ENCODE measurements at regions not wholly inside any gene's neighbourhood (a gene's known extent, or its start where the extent isn't known, plus 50 kb on each side); places are given as distances from the start of the nearest gene placed in this dataset.

- TF ChIP-seq POLR2A (IDR thresholded peaks at IDR 0.05) (no peak), EP300 (IDR thresholded peaks at IDR 0.05; ENCODE audit: low read depth) (no peak)
- Histone ChIP-seq H3K27ac (no peak overlapping the region), H3K36me3 (no peaks in the 10 kb centered on the region), H3K9me3 (no peaks in the 10 kb centered on the region), H3K4me3 (no peak overlapping the region), H3K4me1 (peaks cover 0 to 16% (median 4%) of the 10 kb centered on the region in 4 donors), H3K27me3 (no peaks in the 10 kb centered on the region)
- in situ Hi-C loops (cut with MboI; ENCODE audit: low pct_ligation_motif_present in 1 of 4, low pct_unique_long_range_greater_than_20kb in 1 of 4, low sequenced_read_pairs in 3 of 4) (no loop called here), intact Hi-C loops (cut with DNase I; ENCODE audit: low total_unique reads) (no loop called here)
- WGBS, 2 donors (ENCODE audit: low coverage in 1 of 2): 83% methylated on average over 1 to 10 of the region's 10 CpGs
- no peak for DNase-seq
Observed at GRCh38 chr15:29468899-29469298, 199.3 kb upstream of the NSMCE3 start.

GRCh38 chr15:29467091-29467490 is 197.5 kb upstream of the NSMCE3 start:
- Histone ChIP-seq H3K4me3 (no peak overlapping the region), H3K9me3 (no peaks in the 10 kb centered on the region), H3K36me3 (no peaks in the 10 kb centered on the region), H3K27ac (no peak overlapping the region), H3K4me1 (peaks cover 0 to 12% (median 4%) of the 10 kb centered on the region in 4 donors), H3K27me3 (no peaks in the 10 kb centered on the region)
- WGBS, 2 donors (ENCODE audit: low coverage in 1 of 2): 90 to 100% methylated on average over 4 of the region's 4 CpGs
- no peak for DNase-seq
- in situ Hi-C loops (cut with MboI; ENCODE audit: low pct_ligation_motif_present in 1 of 4, low pct_unique_long_range_greater_than_20kb in 1 of 4, low sequenced_read_pairs in 3 of 4) (no loop called here), intact Hi-C loops (cut with DNase I; ENCODE audit: low total_unique reads) (no loop called here)
- no peak for TF ChIP-seq EP300 (IDR thresholded peaks at IDR 0.05; ENCODE audit: low read depth)
- no peak for TF ChIP-seq CTCF (IDR thresholded peaks at IDR 0.05)
- no peak for TF ChIP-seq POLR2A (IDR thresholded peaks at IDR 0.05)
- TF ChIP-seq POLR2AphosphoS5 (IDR thresholded peaks at IDR 0.05): no peak

GRCh38 chr15:29466292-29466691 is 196.7 kb upstream of the NSMCE3 start:
- Histone ChIP-seq H3K4me1 (peaks cover 0 to 9% (median 3%) of the 10 kb centered on the region in 4 donors), H3K36me3 (no peaks in the 10 kb centered on the region), H3K27ac (no peak overlapping the region), H3K4me3 (no peak overlapping the region), H3K27me3 (no peaks in the 10 kb centered on the region), H3K9me3 (no peaks in the 10 kb centered on the region)
- TF ChIP-seq EP300 (IDR thresholded peaks at IDR 0.05; ENCODE audit: low read depth) (no peak), CTCF (IDR thresholded peaks at IDR 0.05) (no peak), POLR2A (IDR thresholded peaks at IDR 0.05) (no peak), POLR2AphosphoS5 (IDR thresholded peaks at IDR 0.05) (no peak)
- in situ Hi-C loops (cut with MboI; ENCODE audit: low pct_ligation_motif_present in 1 of 4, low pct_unique_long_range_greater_than_20kb in 1 of 4, low sequenced_read_pairs in 3 of 4): no loop called here
- DNase-seq: no peak
- WGBS, 2 donors (ENCODE audit: low coverage in 1 of 2): 84% methylated on average over 4 of the region's 4 CpGs; no CpG with 5 or more reads in 1 of the 2 donors
- intact Hi-C loops (cut with DNase I; ENCODE audit: low total_unique reads): no loop called here

- no peak overlapping the region for H3K4me3 ChIP-seq
- 77 to 87% methylated on average over 6 of the region's 6 CpGs for WGBS, 2 donors (ENCODE audit: low coverage in 1 of 2)
- DNase-seq: no peak
Observed at GRCh38 chr15:29465816-29466215, 196.2 kb upstream of the NSMCE3 start.

More at GRCh38 chr15:29465816-29466215, 196.2 kb upstream of the NSMCE3 start:
- intact Hi-C loops (cut with DNase I; ENCODE audit: low total_unique reads): no loop called here
- H3K27ac ChIP-seq: no peak overlapping the region
- H3K9me3 ChIP-seq: no peaks in the 10 kb centered on the region
- H3K36me3 ChIP-seq: no peaks in the 10 kb centered on the region
- peaks cover 0 to 4% (median 2%) of the 10 kb centered on the region in 4 donors for H3K4me1 ChIP-seq
- in situ Hi-C loops (cut with MboI; ENCODE audit: low pct_ligation_motif_present in 1 of 4, low pct_unique_long_range_greater_than_20kb in 1 of 4, low sequenced_read_pairs in 3 of 4): no loop called here
- H3K27me3 ChIP-seq: no peaks in the 10 kb centered on the region
- TF ChIP-seq POLR2A (IDR thresholded peaks at IDR 0.05) (no peak), CTCF (IDR thresholded peaks at IDR 0.05) (no peak), POLR2AphosphoS5 (IDR thresholded peaks at IDR 0.05) (no peak), EP300 (IDR thresholded peaks at IDR 0.05; ENCODE audit: low read depth) (no peak)
